Motor neuron (in vitro differentiated cells): ENCODE measurements at regions not wholly inside any gene's neighbourhood (a gene's known extent, or its start where the extent isn't known, plus 50 kb on each side); places are given as distances from the start of the nearest gene placed in this dataset.

Experiments used
- ATAC-seq, 8 experiments: fragments of 200-7000 bp; cut with Tn5 transposase; replicated peaks in 6 of 8; 2 replicates each; pipeline ENCODE4 v1.8.0; 2021; ENCODE audit warnings: mild to moderate bottlenecking in 8 of 8, moderate library complexity in 8 of 8
- H3K27ac ChIP-seq, 2 donors: fragments of 250-450 bp; sonication (Bioruptor Pico); 2 replicates each; pipeline ENCODE4 v1.9.0; 2021; ENCODE audit warnings: antibody characterized with exemption in 2 of 2, mild to moderate bottlenecking in 2 of 2, moderate library complexity in 1 of 2
- H3K4me1 ChIP-seq, 2 donors: fragments of 250-450 bp; sonication (Bioruptor Pico); replicated peaks in 1 of 2; 2 replicates each; pipeline ENCODE4 v1.6.1; 2021; ENCODE audit warnings: antibody characterized with exemption in 2 of 2, mild to moderate bottlenecking in 2 of 2, moderate library complexity in 1 of 2
- H3K4me3 ChIP-seq, 5 donors: fragments of 250-450 bp; sonication (Bioruptor Pico); 2 replicates each; pipeline ENCODE4 v1.9.0; 2021; ENCODE audit warnings: antibody characterized with exemption in 5 of 5, mild to moderate bottlenecking in 5 of 5, moderate library complexity in 4 of 5
- WGBS, 10 experiments: fragments of 450-650 bp; shearing (Covaris generic); methylation state at CpG; one replicate each; pipeline ENCODE4 v1.0.0; 2022; 5-methylcytosine and 5-hydroxymethylcytosine counted together
- in situ Hi-C, 9 experiments: fragments of 400-800 bp; cut with MboI; loops; one replicate each; pipeline ENCODE4 v1.15.0; 2021; ENCODE audit warnings: low sequenced_read_pairs in 9 of 9, low pct_unique_long_range_greater_than_20kb in 2 of 9; ENCODE audit not compliant: unreplicated experiment in 9 of 9

- no peak overlapping the region for H3K4me3 ChIP-seq
- H3K27ac ChIP-seq = no peak overlapping the region
- 0 to 100% (median 65%) methylated on average over 1 to 7 of the region's 8 CpGs; no CpG with 5 or more reads in 4 of the 10 experiments for WGBS, 10 experiments
- H3K4me1 ChIP-seq = no peaks in the 10 kb centered on the region
- in situ Hi-C loops = no loop called here
- ATAC-seq = no peak
These were observed 120.3 kb upstream of the TMEM18 start for GRCh38 chr2:797556-797955.

GRCh38 chr2:796141-796985 is 119.2 kb upstream of the TMEM18 start:
- WGBS, 10 experiments = 0 to 96% (median 62%) methylated on average over 1 to 13 of the region's 24 CpGs; no CpG with 5 or more reads in 1 of the 10 experiments
- in situ Hi-C loops = no loop called here
- Histone ChIP-seq H3K27ac (no peak overlapping the region), H3K4me3 (no peak overlapping the region), H3K4me1 (no peaks in the 10 kb centered on the region)
- peak in 3 of 8 experiments; percentile 30 to 40 (median 31) for ATAC-seq

- H3K4me3 ChIP-seq = no peak overlapping the region
- no peak for ATAC-seq
- in situ Hi-C loops = no loop called here
- 23 to 100% (median 84%) methylated on average over 1 to 10 of the region's 18 CpGs; no CpG with 5 or more reads in 4 of the 10 experiments for WGBS, 10 experiments
- no peak overlapping the region for H3K27ac ChIP-seq
- no peaks in the 10 kb centered on the region for H3K4me1 ChIP-seq
These were observed 118.4 kb upstream of the TMEM18 start for GRCh38 chr2:795531-796041.

- Histone ChIP-seq H3K4me3 (no peak overlapping the region), H3K27ac (no peak overlapping the region)
- WGBS, 10 experiments = 11 to 97% (median 51%) methylated on average over 5 to 15 of the region's 19 CpGs; no CpG with 5 or more reads in 2 of the 10 experiments
These were observed 117.5 kb upstream of the TMEM18 start for GRCh38 chr2:794554-795241.

GRCh38 chr2:793236-793635 is 116.0 kb upstream of the TMEM18 start:
- in situ Hi-C loops = no loop called here
- ATAC-seq = no peak
- WGBS, 10 experiments = 0 to 100% (median 63%) methylated on average over 1 to 5 of the region's 7 CpGs; no CpG with 5 or more reads in 2 of the 10 experiments
- Histone ChIP-seq H3K4me1 (no peaks in the 10 kb centered on the region), H3K27ac (no peak overlapping the region), H3K4me3 (no peak overlapping the region)

More at GRCh38 chr2:794554-795241, 117.5 kb upstream of the TMEM18 start:
- no peaks in the 10 kb centered on the region for H3K4me1 ChIP-seq
- in situ Hi-C loops = no loop called here
- ATAC-seq = no peak

GRCh38 chr2:792687-793086 is 115.5 kb upstream of the TMEM18 start:
- in situ Hi-C loops = no loop called here
- 47 to 100% (median 91%) methylated on average over 2 to 13 of the region's 13 CpGs; no CpG with 5 or more reads in 1 of the 10 experiments for WGBS, 10 experiments
- ATAC-seq = no peak
- Histone ChIP-seq H3K27ac (no peak overlapping the region), H3K4me1 (no peaks in the 10 kb centered on the region), H3K4me3 (no peak overlapping the region)

GRCh38 chr2:790634-791245 is 113.5 kb upstream of the TMEM18 start:
- Histone ChIP-seq H3K4me1 (peaks cover 0 to 7% of the 10 kb centered on the region in 2 donors), H3K27ac (no peak overlapping the region), H3K4me3 (no peak overlapping the region)
- in situ Hi-C loops = no loop called here
- 41 to 85% (median 83%) methylated on average over 2 to 6 of the region's 7 CpGs; no CpG with 5 or more reads in 7 of the 10 experiments for WGBS, 10 experiments
- ATAC-seq = no peak

- WGBS, 10 experiments = 0 to 100% (median 80%) methylated on average over 1 to 2 of the region's 3 CpGs; no CpG with 5 or more reads in 5 of the 10 experiments
- in situ Hi-C loops = no loop called here
- Histone ChIP-seq H3K4me3 (no peak overlapping the region), H3K4me1 (peaks cover 0 to 7% of the 10 kb centered on the region in 2 donors), H3K27ac (no peak overlapping the region)
- no peak for ATAC-seq
These were observed 112.9 kb upstream of the TMEM18 start for GRCh38 chr2:790081-790480.

GRCh38 chr2:789529-789928 is 112.3 kb upstream of the TMEM18 start:
- no peak overlapping the region for H3K27ac ChIP-seq
- in situ Hi-C loops = no loop called here
- ATAC-seq = no peak
- no peak overlapping the region for H3K4me3 ChIP-seq
- peaks cover 0 to 7% of the 10 kb centered on the region in 2 donors for H3K4me1 ChIP-seq
- 20 to 31% (median 20%) methylated on average over 1 to 3 of the region's 3 CpGs; no CpG with 5 or more reads in 7 of the 10 experiments for WGBS, 10 experiments

- ATAC-seq = no peak
- no peak overlapping the region for H3K4me3 ChIP-seq
- no peak overlapping the region for H3K27ac ChIP-seq
- peaks cover 0 to 7% of the 10 kb centered on the region in 2 donors for H3K4me1 ChIP-seq
- 0 to 95% (median 87%) methylated on average over 1 to 7 of the region's 17 CpGs; no CpG with 5 or more reads in 5 of the 10 experiments for WGBS, 10 experiments
- in situ Hi-C loops = no loop called here
These were observed 111.2 kb upstream of the TMEM18 start for GRCh38 chr2:788227-789032.

- peaks cover 0 to 7% of the 10 kb centered on the region in 2 donors for H3K4me1 ChIP-seq
- ATAC-seq = no peak
- no peak overlapping the region for H3K27ac ChIP-seq
- H3K4me3 ChIP-seq = no peak overlapping the region
- in situ Hi-C loops = no loop called here
These were observed 107.5 kb upstream of the TMEM18 start for GRCh38 chr2:784753-785152.

- Histone ChIP-seq H3K27ac (no peak overlapping the region), H3K4me3 (no peak overlapping the region), H3K4me1 (peaks cover 5 to 12% of the 10 kb centered on the region in 2 donors)
- in situ Hi-C loops = no loop called here
- ATAC-seq = no peak
- 33 to 100% (median 79%) methylated on average over 2 to 7 of the region's 8 CpGs; no CpG with 5 or more reads in 2 of the 10 experiments for WGBS, 10 experiments
These were observed 103.4 kb upstream of the TMEM18 start for GRCh38 chr2:780581-780980.
